ENCODE measurements at regions not wholly inside any gene's neighbourhood (a gene's known extent, or its start where the extent isn't known, plus 50 kb on each side); places are given as distances from the start of the nearest gene placed in this dataset.

DNA sequence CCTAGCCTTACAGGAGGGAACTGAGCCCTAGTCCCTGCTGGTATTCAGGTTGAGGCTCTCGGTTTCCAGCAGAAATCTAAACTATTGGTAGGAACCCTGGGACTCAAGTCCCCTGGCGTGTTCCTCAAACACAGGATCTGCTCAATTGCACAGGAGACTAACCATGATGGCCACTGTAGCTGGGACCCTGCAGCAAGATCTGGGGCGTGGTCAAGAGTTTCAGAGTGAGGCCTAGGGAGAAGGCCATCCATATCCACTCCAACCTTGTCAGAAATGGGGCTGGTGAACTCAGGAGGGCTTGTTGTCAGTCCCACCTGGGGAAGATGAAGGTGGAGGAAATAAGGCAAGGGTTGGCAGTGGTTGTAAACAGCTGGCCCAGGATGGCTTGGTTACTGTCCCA is 49.9 kb upstream of the PAX6 start:
- TF ChIP-seq, protein P1, sequence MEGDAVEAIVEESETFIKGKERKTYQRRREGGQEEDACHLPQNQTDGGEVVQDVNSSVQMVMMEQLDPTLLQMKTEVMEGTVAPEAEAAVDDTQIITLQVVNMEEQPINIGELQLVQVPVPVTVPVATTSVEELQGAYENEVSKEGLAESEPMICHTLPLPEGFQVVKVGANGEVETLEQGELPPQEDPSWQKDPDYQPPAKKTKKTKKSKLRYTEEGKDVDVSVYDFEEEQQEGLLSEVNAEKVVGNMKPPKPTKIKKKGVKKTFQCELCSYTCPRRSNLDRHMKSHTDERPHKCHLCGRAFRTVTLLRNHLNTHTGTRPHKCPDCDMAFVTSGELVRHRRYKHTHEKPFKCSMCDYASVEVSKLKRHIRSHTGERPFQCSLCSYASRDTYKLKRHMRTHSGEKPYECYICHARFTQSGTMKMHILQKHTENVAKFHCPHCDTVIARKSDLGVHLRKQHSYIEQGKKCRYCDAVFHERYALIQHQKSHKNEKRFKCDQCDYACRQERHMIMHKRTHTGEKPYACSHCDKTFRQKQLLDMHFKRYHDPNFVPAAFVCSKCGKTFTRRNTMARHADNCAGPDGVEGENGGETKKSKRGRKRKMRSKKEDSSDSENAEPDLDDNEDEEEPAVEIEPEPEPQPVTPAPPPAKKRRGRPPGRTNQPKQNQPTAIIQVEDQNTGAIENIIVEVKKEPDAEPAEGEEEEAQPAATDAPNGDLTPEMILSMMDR (IDR thresholded peaks at IDR 0.05; ENCODE audit: low read depth, low read length) = no peak
- TF ChIP-seq POLR2A (IDR thresholded peaks at IDR 0.05; ENCODE audit: extremely low read depth, insufficient read length) (no peak), MYC (IDR thresholded peaks at IDR 0.05; ENCODE audit: low read depth, low read length) (no peak)
- TF ChIP-seq, protein P2, sequence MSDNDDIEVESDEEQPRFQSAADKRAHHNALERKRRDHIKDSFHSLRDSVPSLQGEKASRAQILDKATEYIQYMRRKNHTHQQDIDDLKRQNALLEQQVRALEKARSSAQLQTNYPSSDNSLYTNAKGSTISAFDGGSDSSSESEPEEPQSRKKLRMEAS (IDR thresholded peaks at IDR 0.05; ENCODE audit: low read depth, low read length) = no peak

All from NB4 (cell line).